GM23338 (cell line): ENCODE measurements at regions not wholly inside any gene's neighbourhood (a gene's known extent, or its start where the extent isn't known, plus 50 kb on each side); places are given as distances from the start of the nearest gene placed in this dataset.

ENCODE experiments used
- ATAC-seq: fragments of 200-7000 bp; cut with Tn5 transposase; 3 replicates; pipeline ENCODE4 v1.9.1; 2020
- DNase-seq: peaks from one replicate; pipeline ENCODE4 v3.0.0-alpha.2; 2015; ENCODE audit warnings: low spot score
- H2AFZ ChIP-seq: fragments of 200-600 bp; sonication (generic); 2 replicates; pipeline ENCODE4 v1.8.0; 2016; ENCODE audit warnings: antibody characterized with exemption, mild to moderate bottlenecking, moderate library complexity
- H3F3A ChIP-seq: fragments of 200-600 bp; sonication (generic); replicated peaks from 2 replicates; pipeline ENCODE4 v1.8.0; 2017; ENCODE audit warnings: antibody characterized with exemption, mixed run types, low read depth
- H3K27ac ChIP-seq: fragments of 200-600 bp; sonication (generic); 2 replicates; pipeline ENCODE4 v1.6.1; 2016; ENCODE audit warnings: low read depth
- H3K27me3 ChIP-seq: fragments of 200-600 bp; sonication (generic); 2 replicates; pipeline ENCODE4 v1.8.0; 2016; ENCODE audit warnings: mild to moderate bottlenecking, mixed run types, moderate library complexity; ENCODE audit not compliant: insufficient read depth
- H3K36me3 ChIP-seq: fragments of 200-600 bp; sonication (generic); 2 replicates; pipeline ENCODE4 v1.8.0; 2016; ENCODE audit warnings: mild to moderate bottlenecking; ENCODE audit not compliant: insufficient read depth
- H3K4me1 ChIP-seq: fragments of 200-600 bp; sonication (generic); 2 replicates; pipeline ENCODE4 v1.8.0; 2016; ENCODE audit warnings: mild to moderate bottlenecking, moderate library complexity; ENCODE audit not compliant: insufficient read depth
- H3K4me2 ChIP-seq: fragments of 200-600 bp; sonication (generic); 2 replicates; pipeline ENCODE4 v1.7.1; 2017; ENCODE audit warnings: mixed run types
- H3K4me3 ChIP-seq: fragments of 200-600 bp; sonication (generic); 2 replicates; pipeline ENCODE4 v1.6.1; 2016; ENCODE audit warnings: mixed run types
- H3K79me2 ChIP-seq: fragments of 200-600 bp; sonication (generic); replicated peaks from 2 replicates; pipeline ENCODE4 v1.8.0; 2017; ENCODE audit warnings: mild to moderate bottlenecking; ENCODE audit not compliant: insufficient read depth
- H3K9me2 ChIP-seq: fragments of 200-600 bp; sonication (generic); 2 replicates; pipeline ENCODE4 v1.8.0; 2017; ENCODE audit not compliant: insufficient read depth
- H4K20me1 ChIP-seq: fragments of 200-600 bp; sonication (generic); replicated peaks from 2 replicates; pipeline ENCODE4 v1.8.0; 2017; ENCODE audit warnings: mild to moderate bottlenecking; ENCODE audit not compliant: insufficient read depth
- H3K27ac Mint-ChIP-seq: 2 replicates; pipeline ENCODE4 v1.8.0; 2020; ENCODE audit warnings: inconsistent platforms, mild to moderate bottlenecking, moderate library complexity, mixed read lengths
- H3K27me3 Mint-ChIP-seq: 3 replicates; pipeline ENCODE4 v1.8.0; 2022; ENCODE audit warnings: low read depth, mild to moderate bottlenecking, moderate library complexity, mixed read lengths, inconsistent platforms; ENCODE audit not compliant: insufficient read depth, poor library complexity
- H3K36me3 Mint-ChIP-seq: 3 replicates; pipeline ENCODE4 v1.8.0; 2021; ENCODE audit warnings: low read depth, mild to moderate bottlenecking, inconsistent platforms, moderate library complexity, mixed read lengths
- H3K4me1 Mint-ChIP-seq: 3 replicates; pipeline ENCODE4 v1.8.0; 2020; ENCODE audit warnings: mild to moderate bottlenecking, inconsistent platforms, mixed read lengths
- H3K4me3 Mint-ChIP-seq: 3 replicates; pipeline ENCODE4 v1.8.0; 2021; ENCODE audit warnings: moderate library complexity, mild to moderate bottlenecking, inconsistent platforms, mixed read lengths
- H3K9me3 Mint-ChIP-seq: 3 replicates; pipeline ENCODE4 v1.8.0; 2020; ENCODE audit warnings: moderate library complexity, mild to moderate bottlenecking, inconsistent platforms, mixed read lengths
- CREB1 ChIP-seq: fragments of 250-450 bp; sonication (Bioruptor Pico); IDR thresholded peaks from 2 replicates; pipeline ENCODE4 v1.5.0; 2020; ENCODE audit warnings: low read depth, mild to moderate bottlenecking, moderate library complexity
- ETS1 ChIP-seq: IDR thresholded peaks from 2 replicates; pipeline ENCODE4 v1.6.1; 2016; ENCODE audit warnings: antibody characterized with exemption
- EZH2phosphoT487 ChIP-seq: fragments of 200-600 bp; sonication (generic); IDR thresholded peaks from one replicate; pipeline ENCODE4 v1.8.1; 2018; ENCODE audit warnings: antibody characterized with exemption; ENCODE audit not compliant: unreplicated experiment
- NANOG ChIP-seq: IDR thresholded peaks from 2 replicates; pipeline ENCODE4 v1.6.1; 2016; ENCODE audit warnings: antibody characterized with exemption, borderline replicate concordance
- POLR2AphosphoS5 ChIP-seq: IDR thresholded peaks from 2 replicates; pipeline ENCODE4 v1.6.1; 2016; ENCODE audit warnings: antibody characterized with exemption, low read depth
- ZNF114 ChIP-seq: fragments of 250-450 bp; sonication (Bioruptor Pico); IDR thresholded peaks from 2 replicates; pipeline ENCODE4 v1.5.0; 2020; ENCODE audit warnings: mild to moderate bottlenecking, moderate library complexity
- ZNF331 ChIP-seq: fragments of 250-450 bp; sonication (Bioruptor Pico); IDR thresholded peaks from 2 replicates; pipeline ENCODE4 v1.5.0; 2020; ENCODE audit warnings: low read depth, mild to moderate bottlenecking, moderate library complexity
- ZNF462 ChIP-seq: fragments of 250-450 bp; sonication (Bioruptor Pico); IDR thresholded peaks from 2 replicates; pipeline ENCODE4 v1.5.0; 2020; ENCODE audit warnings: mild to moderate bottlenecking, moderate library complexity

GRCh38 chr4:18813771-18814170 lies 792.2 kb upstream of the LCORL start (continued):
- TF ChIP-seq ZNF462 (CRISPR knock-in tag) (no peak), POLR2AphosphoS5 (no peak), NANOG (no peak), ZNF114 (no peak), ETS1 (no peak), CREB1 (CRISPR knock-in tag) (no peak), EZH2phosphoT487 (no peak)

GRCh38 chr4:18813055-18813454 lies 791.5 kb upstream of the LCORL start:
- H4K20me1 ChIP-seq = no peaks in the 10 kb centered on the region
- H3K27me3 ChIP-seq = no peaks in the 10 kb centered on the region
- Mint-ChIP-seq H3K9me3 (peaks cover 33% of the 10 kb centered on the region), H3K27ac (no peak overlapping the region), H3K27me3 (no peaks in the 10 kb centered on the region), H3K4me1 (peaks cover 3% of the 10 kb centered on the region; the same call in 2 of the 3 replicates), H3K36me3 (peaks cover 31% of the 10 kb centered on the region), H3K4me3 (no peak overlapping the region)
- DNase-seq = no peak
- H3K79me2 ChIP-seq = no peaks in the 10 kb centered on the region
- no peaks in the 10 kb centered on the region for H3F3A ChIP-seq
- H3K9me2 ChIP-seq = peaks cover 5% of the 10 kb centered on the region; the same call in 1 of the 2 replicates
- no peak overlapping the region for H3K27ac ChIP-seq
- 0 out of 2 replicates have a peak, but pooled peaks cover 13% of the 10 kb centered on the region for H3K4me1 ChIP-seq
- H3K4me3 ChIP-seq = no peak overlapping the region
- no peak overlapping the region for H2AFZ ChIP-seq
- TF ChIP-seq POLR2AphosphoS5 (no peak), ZNF331 (no peak), ZNF114 (no peak)
- no peak for ATAC-seq
- H3K36me3 ChIP-seq = peaks cover 9% of the 10 kb centered on the region; the same call in 1 of the 2 replicates
- H3K4me2 ChIP-seq = no peak overlapping the region
